Head of caudate nucleus (tissue), 42 donors: ENCODE measurements at regions not wholly inside any gene's neighbourhood (a gene's known extent, or its start where the extent isn't known, plus 50 kb on each side); places are given as distances from the start of the nearest gene placed in this dataset.
A peak's percentile ranks its signal among the peaks of the same experiment; 100 is the strongest.

Experiments
- DNase-seq, 42 donors: peaks; one replicate each; pipeline versions ENCODE4 v3.0.0 to v3.0.0-alpha.2; 2020 to 2021; ENCODE audit warnings: mixed read lengths in 7 of 42
- intact Hi-C: fragments of 100-400 bp; cut with DNase I; formaldehyde crosslinking; loops from one replicate; pipeline ENCODE4 v1.15.0; 2022

- DNase-seq, result no peak
- intact Hi-C loops, result no loop called here
These were observed 229.4 kb upstream of the RGS6 start for GRCh38 chr14:71702786-71703185.

GRCh38 chr14:71703477-71703876, 228.8 kb upstream of the RGS6 start:
- intact Hi-C loops, result no loop called here
- peak in 38 of 42 donors; percentile 13 to 86 (median 60) for DNase-seq

GRCh38 chr14:71704210-71704609, 228.0 kb upstream of the RGS6 start:
- intact Hi-C loops, result no loop called here
- DNase-seq, result no peak

- intact Hi-C loops, result no loop called here
- no peak for DNase-seq
These were observed 226.8 kb upstream of the RGS6 start for GRCh38 chr14:71705460-71705859.

GRCh38 chr14:71709076-71709475, 223.2 kb upstream of the RGS6 start:
- intact Hi-C loops, result no loop called here
- DNase-seq, result no peak

GRCh38 chr14:71709987-71710386, 222.2 kb upstream of the RGS6 start:
- DNase-seq, result no peak
- intact Hi-C loops, result no loop called here

GRCh38 chr14:71711125-71711524, 221.1 kb upstream of the RGS6 start:
- intact Hi-C loops, result no loop called here
- DNase-seq, result no peak

DNA sequence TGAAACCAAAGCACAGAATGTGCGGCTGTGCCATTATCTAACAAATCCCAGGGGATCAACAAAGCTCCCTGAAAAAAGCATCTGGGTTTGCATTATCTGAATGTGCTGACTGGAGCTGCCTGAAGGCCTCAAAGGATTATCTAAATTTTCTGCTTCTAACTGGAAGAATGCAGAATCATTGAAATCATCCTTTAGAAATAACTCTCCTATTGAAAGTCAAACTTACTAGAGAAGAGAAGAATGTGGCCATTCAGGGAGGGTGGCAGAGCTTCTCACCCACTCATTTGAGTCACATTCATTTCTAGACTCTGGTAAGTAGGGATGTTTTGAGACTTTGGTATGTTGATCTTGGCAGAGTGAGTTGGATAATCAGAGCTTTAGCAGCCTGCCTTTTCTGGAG, 220.6 kb upstream of the RGS6 start:
- intact Hi-C loops, result no loop called here
- no peak for DNase-seq

DNA sequence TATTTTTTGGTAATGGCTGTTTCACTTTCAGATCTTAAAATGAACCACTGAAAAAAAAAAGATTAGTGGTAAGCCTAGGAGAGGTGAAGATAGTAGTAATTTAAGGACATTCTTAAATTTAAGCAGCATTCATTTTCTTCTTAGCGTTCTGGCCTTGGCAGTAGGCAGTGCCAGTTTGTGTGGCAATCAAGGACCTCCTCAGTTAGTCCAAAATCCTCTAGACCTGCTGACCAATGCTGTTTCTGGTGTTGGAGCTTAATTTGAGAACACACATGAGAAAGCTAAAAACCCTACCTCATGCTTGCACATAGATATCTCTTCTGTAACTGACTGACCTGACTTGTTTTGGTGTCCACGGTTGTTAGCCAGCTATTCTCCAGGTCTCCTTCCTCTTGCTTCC, 219.8 kb upstream of the RGS6 start:
- no peak for DNase-seq
- intact Hi-C loops, result no loop called here

DNA sequence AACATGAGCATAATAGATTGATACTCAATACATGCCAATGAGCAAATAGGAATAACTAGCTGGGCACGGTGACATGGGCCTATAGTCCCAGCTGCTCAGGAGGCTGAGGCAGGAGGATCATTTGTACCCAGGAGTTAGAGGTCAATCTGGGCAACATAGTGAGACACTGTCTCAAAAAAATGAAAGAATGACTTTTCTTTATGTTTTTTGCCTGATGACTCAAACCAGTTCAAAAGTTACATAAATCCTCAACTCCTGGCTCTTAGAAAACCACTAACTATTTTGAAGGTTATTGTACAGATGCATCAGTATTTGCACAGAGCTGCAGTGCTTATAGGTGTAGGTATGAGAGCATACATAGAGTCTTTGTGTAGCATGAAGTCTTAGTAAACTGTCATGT, 219.2 kb upstream of the RGS6 start:
- intact Hi-C loops, result no loop called here
- no peak for DNase-seq

GRCh38 chr14:71713451-71713850, 218.8 kb upstream of the RGS6 start:
- intact Hi-C loops, result no loop called here
- DNase-seq, result no peak

GRCh38 chr14:71714225-71714624, 218.0 kb upstream of the RGS6 start:
- intact Hi-C loops, result no loop called here
- DNase-seq, result no peak

DNA sequence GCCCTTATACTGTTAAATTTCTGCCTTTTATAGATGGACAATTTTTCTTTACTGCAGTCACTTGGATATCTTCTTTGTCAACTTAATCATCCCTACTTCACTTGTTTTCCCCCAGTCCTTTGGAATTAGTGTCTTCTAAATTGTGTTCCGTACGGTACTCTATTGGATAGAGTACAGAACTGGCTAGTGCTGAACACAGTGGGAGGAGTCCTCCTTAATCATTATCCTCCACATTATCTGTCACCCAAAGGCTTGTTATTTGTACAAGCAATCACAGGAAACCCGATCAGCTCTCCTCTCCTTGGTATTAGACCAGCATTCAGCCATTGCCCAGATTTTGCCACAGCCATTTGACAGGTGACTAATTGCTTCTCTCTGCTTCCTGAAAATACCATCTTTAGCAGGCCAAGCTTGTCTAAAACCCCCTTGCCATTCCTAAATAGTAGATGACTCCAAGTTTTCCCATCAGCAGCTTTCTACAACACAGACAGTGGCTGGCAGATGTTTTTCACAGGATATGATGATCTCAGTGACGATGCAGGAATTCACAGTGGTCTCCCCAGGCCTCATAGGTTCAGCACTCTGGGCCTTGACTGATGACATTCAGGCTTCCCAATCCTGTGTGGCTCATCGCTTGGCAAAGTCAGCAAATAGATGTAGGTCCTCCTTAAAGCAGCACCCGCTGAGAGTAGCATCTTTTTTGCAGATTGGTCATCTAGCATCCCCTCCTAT, 216.0 kb upstream of the RGS6 start:
- no peak for DNase-seq
- intact Hi-C loops, result no loop called here

DNA sequence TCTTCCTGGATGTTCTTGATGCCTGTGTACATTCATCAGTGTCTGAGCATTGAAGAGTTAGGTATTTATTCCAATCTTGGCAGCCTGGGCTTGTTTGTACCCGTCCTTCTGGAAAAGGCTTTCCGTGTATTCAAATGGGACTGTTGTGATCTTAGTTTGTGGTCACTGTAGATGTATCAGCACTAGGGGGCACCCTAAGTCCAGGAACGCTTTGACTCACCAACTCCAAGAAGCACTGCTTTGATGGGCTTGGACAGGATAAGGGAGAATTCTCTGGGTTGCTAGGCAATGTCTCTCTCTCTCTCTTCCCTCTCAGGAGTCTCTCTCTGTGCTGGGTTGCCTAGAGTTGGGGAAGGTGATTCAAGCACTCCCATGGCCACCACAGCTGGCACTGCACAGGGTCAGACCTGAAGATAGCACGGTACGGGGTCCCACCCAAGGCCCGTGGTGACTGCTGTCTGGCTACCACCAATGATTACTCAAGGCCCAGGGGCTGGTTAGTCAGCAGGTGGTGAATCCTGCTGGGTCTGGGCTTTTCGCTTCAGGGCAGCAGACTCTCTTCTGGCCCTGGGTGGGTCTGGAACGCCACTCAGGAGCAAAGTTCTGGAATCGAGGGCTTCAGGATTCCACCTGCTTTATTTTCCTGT, 211.1 kb upstream of the RGS6 start:
- intact Hi-C loops, result no loop called here
- peak in 30 of 42 donors; percentile 25 to 82 (median 56) for DNase-seq

DNA sequence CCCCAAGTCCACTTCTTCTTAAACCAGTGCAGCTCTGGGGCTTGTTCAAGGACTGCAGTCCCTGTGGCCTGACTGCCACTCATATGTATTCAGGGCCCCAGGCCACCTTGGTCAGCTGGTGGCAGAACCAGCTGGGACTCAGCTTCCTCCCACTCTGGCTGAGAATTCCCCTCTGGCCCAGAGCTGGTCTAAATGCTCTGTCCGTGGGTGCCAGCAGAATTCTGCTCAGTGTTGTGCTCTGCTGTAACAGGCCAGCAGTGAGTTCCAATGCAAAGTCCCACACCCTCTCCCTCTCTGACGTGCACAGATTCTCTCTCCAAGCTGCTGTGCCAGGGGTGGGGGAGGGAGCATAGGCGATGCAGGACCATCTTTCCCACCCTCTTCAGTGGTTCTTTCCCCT, 210.4 kb upstream of the RGS6 start:
- intact Hi-C loops, result no loop called here
- DNase-seq, result peak in 8 of 42 donors; percentile 12 to 61 (median 42)

GRCh38 chr14:71722885-71723284, 209.3 kb upstream of the RGS6 start:
- intact Hi-C loops, result no loop called here
- DNase-seq, result peak in 1 of 42 donors; percentile 29

DNA sequence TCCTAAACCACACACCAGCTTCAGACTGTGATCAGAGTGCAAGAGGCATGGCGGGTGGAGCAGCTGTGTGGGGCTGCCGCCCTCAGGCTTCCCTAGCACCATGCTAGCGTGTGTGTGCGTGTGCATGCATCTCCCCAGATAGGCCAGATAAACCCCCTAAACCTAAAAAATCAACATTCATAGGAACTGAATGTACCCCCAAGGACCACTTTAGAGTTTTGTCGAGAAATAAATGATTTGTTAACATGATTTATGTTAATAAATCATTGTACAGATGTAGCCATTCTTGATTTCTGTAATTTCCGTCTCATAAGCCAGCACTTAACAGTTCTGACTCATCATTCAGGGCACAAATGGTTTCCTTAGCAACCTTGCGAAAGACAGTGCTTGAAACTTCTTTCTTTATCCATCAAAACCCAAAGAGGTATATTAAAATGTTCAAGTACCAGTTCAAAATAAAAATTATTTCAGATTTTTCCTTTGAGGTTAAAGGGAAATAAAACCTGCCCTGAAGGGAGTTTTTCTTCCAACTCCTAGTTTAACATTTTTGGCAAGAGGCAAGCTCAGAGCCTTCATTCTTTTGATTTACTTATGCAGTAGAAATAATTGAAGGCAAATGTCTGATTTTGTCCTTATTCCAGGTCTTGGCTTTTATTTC, 206.2 kb upstream of the RGS6 start:
- intact Hi-C loops, result no loop called here
- peak in 38 of 42 donors; percentile 23 to 85 (median 56) for DNase-seq

DNA sequence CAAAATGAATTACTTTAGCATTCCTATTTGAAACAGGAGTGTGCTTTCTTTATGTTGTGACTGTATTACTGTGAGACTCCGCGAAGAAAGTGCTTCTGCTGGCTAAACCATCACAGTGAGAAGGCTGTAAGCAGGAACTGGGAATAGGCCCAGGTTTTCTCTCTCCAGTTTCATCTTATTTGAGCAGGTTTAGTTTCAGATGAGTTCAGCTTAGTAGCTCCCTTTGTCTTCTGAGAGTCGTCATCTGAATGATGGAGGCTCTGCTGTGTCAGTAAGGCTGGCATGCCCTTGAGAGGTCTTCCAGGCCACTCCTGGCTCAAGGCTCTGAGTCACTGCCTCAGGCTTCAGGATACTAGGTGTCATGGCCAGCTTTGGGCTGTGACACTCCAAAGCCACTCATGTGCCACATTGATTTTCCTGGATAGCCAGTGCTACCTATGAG, 205.6 kb upstream of the RGS6 start:
- intact Hi-C loops, result no loop called here
- peak in 2 of 42 donors; percentile 17 to 64 for DNase-seq

DNA sequence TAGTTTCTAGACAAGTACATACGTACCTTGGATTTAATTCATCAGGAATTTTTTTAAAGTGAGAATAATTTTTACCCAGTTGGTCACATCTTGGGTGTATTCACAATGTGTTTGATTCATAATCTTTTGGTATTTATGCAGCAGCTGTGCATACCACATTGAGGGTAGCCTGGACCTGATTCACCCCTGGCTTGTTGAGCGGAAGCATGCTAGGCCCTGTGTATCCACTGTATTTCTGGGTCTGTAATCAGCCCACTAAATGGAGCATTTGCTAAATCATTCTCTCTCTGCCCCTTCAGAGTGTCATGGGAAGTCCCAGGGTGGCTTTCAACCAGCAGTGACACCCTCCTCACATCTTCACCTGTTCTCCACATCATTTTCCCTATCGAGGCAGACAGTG, 203.8 kb upstream of the RGS6 start:
- intact Hi-C loops, result no loop called here
- DNase-seq, result no peak

- intact Hi-C loops, result no loop called here
- DNase-seq, result no peak
These were observed 202.6 kb upstream of the RGS6 start for GRCh38 chr14:71729596-71729995.
